Skin epidermis (tissue), 12 donors: ENCODE measurements at regions not wholly inside any gene's neighbourhood (a gene's known extent, or its start where the extent isn't known, plus 50 kb on each side); places are given as distances from the start of the nearest gene placed in this dataset.
A peak's percentile ranks its signal among the peaks of the same experiment; 100 is the strongest.

Source experiments
- H3K27ac ChIP-seq, 21 experiments: fragments of 200-600 bp; sonication (generic) in 11 of 21; one replicate each; pipeline ENCODE4 v1.5.0; 2020; ENCODE audit warnings: mild to moderate bottlenecking in 3 of 21, inconsistent platforms in 2 of 21, moderate library complexity in 2 of 21
- H3K4me3 ChIP-seq, 7 experiments: fragments of 200-600 bp; sonication (generic) in 2 of 7; one replicate each; pipeline ENCODE4 v1.5.0; 2020; ENCODE audit warnings: inconsistent platforms in 2 of 7, mild to moderate bottlenecking in 2 of 7, moderate library complexity in 1 of 7

DNA sequence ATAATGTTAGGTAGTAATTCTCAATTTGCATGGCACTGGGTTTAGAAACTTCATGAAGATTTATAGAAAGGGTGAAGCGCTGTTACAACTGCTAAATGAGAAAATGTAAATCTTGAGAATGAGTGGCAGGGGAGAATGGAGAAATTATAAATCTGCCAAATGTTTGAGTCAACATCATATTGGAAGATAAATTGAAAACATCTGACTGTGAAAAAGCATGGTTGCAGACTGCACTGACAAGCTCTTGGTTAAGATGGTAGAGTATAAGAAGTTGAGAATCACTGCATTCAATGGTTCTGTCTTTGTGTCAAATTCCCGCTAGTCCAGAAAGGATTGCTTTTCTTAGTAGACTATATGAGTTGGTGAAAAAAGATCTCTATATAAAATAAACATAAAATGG is 113.3 kb upstream of the DUSP10 start:
- Histone ChIP-seq H3K4me3 (no peak overlapping the region), H3K27ac (no peak overlapping the region)

DNA sequence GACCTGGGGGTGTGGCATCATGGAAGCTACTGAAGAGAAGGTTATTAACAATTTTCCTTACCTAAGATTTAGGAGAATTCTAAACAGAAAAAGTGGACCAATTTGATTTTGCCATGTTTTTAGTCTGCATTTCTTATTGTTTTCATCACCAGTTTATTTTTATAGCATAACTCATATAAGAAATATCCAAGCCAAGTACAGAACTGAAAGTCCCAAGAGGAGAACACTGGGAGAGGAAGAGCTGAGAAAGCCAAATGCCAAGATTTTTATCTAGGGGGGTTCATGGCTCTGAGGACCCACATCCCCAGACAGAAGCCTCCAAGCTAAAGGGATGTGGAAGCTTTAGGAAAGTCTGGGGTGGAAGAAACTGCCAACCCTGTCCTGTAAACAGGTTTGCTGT is 109.4 kb upstream of the DUSP10 start:
- Histone ChIP-seq H3K27ac (no peak overlapping the region), H3K4me3 (no peak overlapping the region)

DNA sequence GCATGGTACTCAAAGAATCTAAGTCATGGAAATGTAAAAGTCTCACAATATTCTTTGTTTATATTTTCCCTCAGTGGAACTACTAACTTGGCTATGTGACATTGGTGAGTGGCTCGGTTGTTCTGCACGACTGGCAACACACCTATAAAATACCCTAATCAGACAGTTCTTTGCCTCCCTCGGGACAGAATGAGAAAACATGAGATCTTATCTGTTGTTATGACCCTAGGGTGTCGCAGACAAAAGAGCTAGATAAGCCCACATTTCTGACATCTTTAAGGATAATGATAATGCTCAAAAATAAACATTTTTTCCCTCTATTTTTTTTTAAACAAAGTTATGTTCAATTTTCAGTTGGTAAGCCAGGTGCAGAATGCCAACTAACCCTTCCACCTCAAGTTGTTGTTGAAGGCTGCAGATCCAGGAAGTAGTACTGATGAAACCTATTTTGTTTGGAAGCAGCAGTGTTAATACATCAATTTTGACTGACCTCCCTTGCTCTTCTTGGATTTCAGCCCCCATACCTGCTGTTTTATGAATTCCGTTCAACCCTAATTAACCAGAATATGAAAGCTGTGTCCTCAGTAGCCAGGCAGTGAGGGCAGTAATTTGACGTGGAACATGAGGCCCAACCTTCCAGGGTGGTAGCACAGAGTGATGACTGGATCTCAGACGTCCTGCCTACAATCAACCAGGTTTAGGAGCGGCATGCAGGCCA is 108.7 kb upstream of the DUSP10 start:
- no peak overlapping the region for H3K4me3 ChIP-seq
- H3K27ac ChIP-seq: no peak overlapping the region

DNA sequence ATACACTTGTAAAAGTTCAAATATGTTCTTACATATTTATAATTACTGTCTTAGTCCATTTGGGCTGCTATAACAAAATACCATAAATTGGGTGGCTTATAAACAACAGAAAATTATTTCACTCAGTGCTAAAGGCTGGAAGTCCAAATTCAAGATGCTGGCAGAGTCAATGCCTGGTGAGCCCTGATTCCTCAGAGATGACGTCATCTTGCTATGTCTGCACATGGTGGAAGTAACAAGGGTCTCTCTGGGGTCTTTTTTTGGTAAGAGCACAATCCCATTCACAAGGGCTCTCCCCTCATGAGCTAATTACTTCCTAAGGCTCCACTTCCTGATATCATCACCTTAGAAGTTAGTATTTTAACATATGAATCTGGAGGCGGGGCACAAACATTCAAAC is 108.0 kb upstream of the DUSP10 start:
- no peak overlapping the region for H3K4me3 ChIP-seq

DNA sequence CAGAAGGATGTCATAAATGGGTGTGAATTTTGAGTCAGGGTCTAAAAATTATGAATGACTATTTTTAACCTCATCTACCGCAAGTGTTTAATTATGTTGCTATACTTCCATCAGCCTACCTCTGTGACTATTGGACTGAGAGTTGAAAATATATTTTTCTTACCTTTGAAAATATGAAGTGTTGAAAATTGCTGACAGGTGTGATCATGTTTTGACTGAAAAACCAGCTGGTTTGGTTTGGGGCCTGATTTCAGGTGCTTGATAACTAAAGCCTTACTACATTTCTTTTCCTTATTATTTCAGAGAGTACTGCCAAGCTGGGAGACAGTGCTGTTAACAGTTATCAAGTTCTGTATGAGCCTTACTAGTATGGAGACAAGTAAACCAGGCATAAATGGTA is 107.2 kb upstream of the DUSP10 start:
- Histone ChIP-seq H3K4me3 (no peak overlapping the region), H3K27ac (no peak overlapping the region)

More for the DNA sequence above, 108.0 kb upstream of the DUSP10 start:
- H3K27ac ChIP-seq: no peak overlapping the region

DNA sequence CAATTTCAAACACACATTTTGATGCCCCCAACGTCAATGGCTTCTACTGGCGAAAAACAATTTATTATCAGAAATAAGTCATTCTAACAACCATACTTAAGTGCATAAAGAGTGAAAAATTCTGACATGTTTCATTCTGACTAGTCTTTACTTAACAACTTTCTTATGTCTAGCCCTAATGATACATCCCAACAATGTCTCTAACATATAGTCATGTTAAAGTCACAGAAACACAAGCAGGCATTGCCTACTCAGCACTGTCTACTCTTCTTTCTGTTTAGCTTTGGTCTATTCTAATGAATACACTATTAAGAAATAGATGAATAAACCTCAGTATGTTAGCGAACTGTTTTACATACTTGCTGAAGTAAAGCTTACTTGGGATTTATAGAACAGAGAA is 105.8 kb upstream of the DUSP10 start:
- H3K27ac ChIP-seq: peak overlapping the region in 1 of 21 experiments; percentile 5
- H3K4me3 ChIP-seq: no peak overlapping the region

DNA sequence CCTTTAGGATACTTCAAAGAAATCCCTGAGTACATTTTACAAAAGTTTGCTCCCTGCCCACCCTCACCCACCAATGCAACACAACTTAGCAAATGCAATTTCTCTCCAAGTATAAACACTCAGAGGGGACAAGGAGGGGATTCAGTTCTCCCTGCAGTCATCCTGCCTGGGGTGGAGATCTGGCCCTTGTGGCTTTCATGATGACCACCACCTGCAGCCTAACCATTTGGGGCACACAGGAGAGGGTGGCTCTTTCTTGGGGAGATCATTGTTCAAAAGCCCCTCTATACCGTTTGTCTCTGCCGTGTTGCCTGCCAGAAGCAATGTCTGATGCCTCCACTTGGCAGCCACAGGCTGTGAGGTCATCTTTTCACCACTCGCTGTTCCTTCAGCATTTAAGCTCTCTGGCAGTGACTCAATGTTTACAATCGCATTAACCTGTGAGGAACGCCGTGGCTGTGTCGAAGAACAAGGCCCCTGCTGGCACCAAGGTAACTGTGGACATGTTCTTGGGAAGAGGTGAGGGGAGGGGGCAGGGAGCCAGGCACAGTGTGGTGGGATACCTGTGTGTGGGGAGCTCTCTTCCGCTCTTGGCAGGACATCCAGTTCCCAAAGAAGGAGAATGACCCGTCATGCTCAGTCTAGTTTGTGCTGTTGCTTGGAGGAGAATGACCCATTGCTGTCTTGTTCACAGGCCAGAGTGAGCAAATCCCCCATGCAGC is 103.9 kb upstream of the DUSP10 start:
- H3K4me3 ChIP-seq: no peak overlapping the region
- peak overlapping the region in 2 of 21 experiments; percentile 43 to 61 for H3K27ac ChIP-seq

DNA sequence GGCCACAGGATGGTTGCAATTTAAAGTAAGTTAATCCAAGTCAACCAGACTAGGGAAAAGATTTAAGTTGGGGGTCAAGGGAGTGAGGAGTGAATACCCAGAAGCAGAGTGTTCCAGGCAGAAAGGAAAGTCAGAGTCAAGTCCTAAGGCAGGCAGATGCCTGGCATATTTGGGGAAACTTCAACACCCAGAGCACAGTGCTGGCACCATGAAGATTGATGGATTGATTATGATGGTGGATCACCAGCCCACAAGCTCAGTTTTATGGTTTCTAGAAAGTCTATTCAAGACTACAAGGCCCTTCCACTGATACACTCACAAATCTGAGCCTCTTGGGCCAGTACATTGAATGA is 100.1 kb upstream of the DUSP10 start:
- Histone ChIP-seq H3K4me3 (no peak overlapping the region), H3K27ac (peak overlapping the region in 1 of 21 experiments; percentile 34)

DNA sequence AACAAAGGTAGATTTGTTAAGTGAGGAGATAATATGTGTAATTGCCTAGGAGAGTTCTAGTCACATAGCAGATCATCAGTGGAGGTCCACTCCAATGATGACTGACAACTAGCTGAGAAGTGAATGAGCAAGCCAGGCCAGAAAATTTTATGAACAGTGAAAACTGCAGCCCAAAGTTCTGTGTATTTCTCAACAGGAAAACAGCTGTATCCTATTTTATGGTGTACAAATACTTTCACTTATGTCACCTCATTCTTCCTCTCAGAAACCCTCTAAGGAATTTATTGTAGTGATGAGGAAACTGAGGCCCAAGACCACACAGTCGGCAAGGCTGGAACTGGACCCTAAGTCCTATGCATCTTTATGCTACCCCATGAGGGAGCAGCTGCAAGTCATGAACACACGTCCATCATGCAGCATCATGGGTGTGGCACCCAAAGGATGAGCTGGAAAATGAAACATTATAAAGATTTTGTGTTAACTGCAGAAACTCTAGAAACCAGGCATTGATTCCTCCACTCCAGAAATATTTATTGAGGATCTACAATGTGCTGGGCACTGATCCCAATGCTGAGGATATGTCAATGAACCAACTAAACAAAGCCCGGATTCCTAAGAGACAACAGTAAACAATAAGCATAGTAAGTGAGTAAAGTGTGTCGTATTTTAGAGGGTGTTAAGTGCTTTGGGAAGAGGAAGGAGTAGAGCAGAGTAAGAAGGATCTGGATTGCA is 99.5 kb upstream of the DUSP10 start:
- H3K27ac ChIP-seq: peak overlapping the region in 1 of 21 experiments; percentile 74

DNA sequence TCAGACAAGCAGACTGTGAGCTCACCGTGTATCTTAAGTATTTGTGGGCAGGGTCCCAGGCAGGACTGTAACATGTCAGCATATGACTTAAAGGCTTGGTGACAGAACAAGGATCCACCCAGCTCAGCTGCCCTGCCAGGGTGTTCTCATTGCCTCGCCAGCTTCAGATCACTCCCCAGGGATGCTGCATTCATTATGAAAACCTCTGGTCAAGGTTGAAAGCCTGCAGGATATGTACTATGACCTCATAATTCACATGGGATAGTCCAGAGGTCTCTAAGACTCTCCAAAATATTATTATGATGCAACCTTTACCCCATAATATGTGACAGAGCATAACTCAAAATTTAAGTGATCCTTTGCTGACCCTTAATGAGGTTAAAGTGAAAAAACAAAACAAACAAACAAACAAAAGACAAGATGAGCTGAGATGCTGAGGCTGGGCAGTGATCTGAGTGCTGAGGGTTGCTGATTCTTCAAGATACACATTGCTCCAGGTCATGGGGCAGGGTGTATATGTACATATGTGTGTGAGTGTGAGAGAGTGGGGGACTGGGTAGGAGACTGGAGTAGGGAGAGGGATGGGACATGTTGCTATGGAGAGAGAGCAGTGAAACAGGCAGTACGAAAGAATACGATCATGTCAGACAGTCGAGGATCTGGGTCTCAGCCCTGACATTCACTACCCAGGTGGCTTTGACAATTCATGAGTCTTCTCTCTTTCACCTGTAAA is 98.8 kb upstream of the DUSP10 start:
- H3K4me3 ChIP-seq: no peak overlapping the region
- peak overlapping the region in 11 of 21 experiments; percentile 7 to 80 (median 47) for H3K27ac ChIP-seq

More for the DNA sequence above, 99.5 kb upstream of the DUSP10 start:
- H3K4me3 ChIP-seq: no peak overlapping the region

DNA sequence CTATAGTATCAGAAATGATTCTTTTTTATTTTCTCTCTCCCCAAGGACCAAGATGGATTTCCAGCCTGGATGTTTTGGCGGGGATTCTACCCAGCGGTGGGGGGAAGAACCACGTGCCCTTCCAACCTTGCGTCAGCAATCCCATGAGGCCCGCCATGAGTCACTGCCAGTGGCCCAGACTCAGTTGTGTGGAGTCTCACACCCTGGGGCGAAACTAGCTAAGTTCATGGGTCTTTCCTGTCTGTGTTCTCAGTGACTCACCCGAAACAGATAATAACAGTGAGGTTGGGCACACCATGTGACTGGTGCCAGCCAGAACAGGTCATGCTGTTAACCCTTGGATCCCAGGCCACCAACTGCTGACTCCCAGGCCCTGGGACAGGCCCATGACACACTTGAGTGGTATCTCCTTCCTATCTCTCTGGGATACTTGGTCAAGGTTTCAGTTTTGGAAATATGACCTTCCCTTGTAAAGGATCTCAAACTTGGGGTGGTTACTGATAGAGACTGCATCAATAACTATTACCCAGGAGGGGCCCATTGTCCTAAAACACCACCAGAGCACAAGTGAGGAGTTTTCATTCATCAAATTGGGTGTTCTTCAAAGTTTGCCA is 98.0 kb upstream of the DUSP10 start:
- no peak overlapping the region for H3K4me3 ChIP-seq
- H3K27ac ChIP-seq: peak overlapping the region in 12 of 21 experiments; percentile 10 to 80 (median 52)

DNA sequence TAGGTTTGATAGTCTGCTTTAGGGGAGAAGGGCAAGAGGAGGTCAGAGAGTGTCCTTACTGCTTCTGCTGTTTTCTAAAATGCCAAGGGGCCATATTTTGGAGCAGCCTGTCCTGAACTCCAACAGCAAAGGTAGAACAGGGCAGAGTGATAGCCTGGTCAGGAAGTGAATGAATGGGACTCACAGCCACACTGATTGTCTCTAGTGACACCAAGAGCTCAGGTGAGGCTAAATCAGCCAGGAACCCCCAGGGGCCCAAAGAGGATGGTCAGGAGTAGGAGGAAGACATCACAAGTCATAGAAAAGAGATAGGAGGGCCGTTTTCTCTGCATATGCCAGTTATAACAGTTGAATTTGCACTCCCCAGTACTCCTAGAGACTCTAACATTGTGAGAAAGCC is 97.4 kb upstream of the DUSP10 start:
- Histone ChIP-seq H3K4me3 (no peak overlapping the region), H3K27ac (peak overlapping the region in 11 of 21 experiments; percentile 7 to 79 (median 48))

DNA sequence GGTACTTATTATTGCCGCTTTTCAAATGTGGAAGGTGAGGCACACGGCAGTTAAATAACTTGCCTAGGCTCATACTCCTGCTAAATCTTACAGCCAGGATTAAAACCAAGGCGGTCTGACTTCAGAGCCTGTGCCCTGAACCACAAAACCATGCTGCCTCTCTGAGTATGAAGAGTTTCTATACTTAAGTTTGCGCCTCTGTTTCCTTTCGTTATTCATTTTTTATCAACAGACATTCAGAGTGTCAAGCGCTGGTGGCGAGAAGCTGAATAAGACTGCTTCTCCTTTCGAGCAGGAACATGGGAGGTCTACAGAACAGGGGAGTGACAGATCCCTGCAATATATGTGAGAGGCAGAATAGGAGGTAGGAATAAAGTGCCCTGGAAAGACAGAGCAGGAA is 96.0 kb upstream of the DUSP10 start:
- Histone ChIP-seq H3K4me3 (no peak overlapping the region), H3K27ac (peak overlapping the region in 3 of 21 experiments; percentile 2 to 31 (median 30))

DNA sequence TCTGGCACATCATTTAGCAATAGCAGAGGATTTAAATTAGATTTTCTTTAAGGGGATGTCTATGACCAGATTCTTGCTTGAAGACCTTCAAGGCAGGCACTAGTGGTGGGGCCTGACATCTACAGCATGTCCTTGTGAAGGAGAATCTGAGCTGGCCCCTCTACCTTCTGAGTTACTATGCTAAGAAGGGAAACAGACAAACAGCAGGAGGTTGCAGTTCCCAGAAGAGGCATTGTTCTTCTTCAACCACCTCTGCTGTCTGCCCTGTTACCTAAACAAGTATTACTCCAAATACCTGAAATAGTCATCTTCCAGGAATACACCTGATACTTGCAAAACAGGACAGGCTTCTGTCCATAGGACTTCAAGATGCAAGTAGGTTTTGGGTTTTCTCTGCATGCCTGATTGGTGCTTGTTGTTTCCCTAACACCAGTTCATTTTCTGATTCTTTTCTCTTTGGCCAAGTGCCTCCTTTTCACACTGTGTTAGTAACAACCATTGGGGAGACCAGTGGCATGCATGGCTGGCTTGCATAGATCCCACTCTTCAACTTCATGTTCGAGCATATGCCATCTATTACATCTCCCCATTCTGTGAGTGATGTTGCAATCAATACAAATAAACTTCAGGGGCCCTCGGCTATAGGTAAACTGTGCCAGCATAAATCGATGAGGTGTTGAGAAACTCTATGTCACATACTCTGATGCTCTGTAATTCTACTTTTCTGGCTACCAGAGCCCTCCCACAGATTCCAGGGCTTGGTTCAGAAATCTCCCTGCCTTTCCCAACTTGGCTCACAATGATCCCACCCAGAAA is 93.0 kb upstream of the DUSP10 start:
- Histone ChIP-seq H3K4me3 (no peak overlapping the region), H3K27ac (peak overlapping the region in 6 of 21 experiments; percentile 1 to 82 (median 46))

DNA sequence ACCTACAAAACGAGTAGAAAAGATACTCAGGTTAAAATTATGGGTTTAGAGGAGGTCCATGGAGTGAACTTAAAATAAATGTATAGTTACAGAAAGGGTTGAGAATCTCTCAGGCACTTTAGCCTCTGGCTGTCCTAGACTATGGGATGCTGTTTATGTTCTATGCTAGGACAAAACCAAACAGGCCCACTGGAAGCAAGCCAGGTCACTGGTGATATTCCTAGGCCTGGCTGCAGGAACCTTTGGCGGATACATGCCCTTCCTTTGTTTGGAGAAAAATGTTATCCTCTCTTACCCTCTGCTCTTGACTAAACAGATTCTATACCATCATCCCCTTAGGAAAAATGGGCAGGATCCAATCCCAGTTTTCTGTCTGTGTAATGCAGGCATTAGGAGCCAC is 90.7 kb upstream of the DUSP10 start:
- H3K27ac ChIP-seq: peak overlapping the region in 7 of 21 experiments; percentile 11 to 82 (median 39)
- no peak overlapping the region for H3K4me3 ChIP-seq

DNA sequence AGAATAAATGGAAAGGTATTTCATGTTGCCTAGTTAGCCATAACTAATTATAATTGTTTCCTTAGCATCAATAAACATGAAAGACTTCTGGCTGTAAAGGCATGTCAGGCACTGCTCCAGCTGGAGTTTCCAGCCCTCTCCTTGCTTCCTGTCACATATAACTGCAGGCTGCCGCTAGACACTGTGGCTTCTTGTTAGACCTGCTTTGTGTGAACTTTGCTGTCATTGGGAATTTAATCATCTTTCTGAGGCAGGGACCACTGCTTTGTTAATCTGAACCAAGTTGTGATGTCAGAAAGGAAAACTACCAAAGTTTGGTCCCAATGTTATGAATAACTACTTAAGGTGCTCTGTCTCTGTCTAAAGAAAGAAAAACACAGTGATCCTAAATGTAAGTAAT is 90.3 kb upstream of the DUSP10 start:
- Histone ChIP-seq H3K4me3 (no peak overlapping the region), H3K27ac (peak overlapping the region in 7 of 21 experiments; percentile 4 to 82 (median 39))

DNA sequence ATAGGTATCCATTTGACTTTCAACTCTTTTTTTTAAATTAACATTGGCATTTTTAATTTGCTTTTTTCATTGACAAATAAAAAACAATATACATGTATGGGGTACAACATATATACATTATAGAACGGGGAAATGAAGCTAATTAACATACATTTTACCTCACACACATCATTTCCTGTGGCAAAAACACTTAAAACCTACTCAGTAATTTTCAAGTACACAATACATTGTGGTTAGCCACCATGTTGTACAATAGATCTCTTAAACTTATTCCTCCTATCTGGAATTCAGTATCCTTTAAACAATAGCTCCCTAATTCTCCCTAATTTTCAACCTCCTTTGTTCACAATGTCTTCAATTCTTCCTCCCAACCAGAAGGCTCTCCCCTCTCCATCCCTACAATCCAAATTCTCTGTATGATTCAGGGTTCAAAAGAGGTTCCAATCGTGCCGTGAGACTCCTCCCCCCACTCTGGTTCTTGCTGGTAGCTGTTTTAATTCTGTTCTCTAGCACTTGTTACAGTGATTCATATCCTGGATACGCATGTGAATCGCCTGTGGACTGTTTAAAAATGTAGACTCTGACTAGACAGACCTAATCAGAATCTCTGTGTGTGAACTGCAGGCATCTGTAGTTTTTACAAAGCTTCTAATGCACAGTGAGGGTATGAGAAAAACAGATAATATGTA is 87.6 kb upstream of the DUSP10 start:
- Histone ChIP-seq H3K27ac (peak overlapping the region in 10 of 21 experiments; percentile 9 to 73 (median 48)), H3K4me3 (no peak overlapping the region)

DNA sequence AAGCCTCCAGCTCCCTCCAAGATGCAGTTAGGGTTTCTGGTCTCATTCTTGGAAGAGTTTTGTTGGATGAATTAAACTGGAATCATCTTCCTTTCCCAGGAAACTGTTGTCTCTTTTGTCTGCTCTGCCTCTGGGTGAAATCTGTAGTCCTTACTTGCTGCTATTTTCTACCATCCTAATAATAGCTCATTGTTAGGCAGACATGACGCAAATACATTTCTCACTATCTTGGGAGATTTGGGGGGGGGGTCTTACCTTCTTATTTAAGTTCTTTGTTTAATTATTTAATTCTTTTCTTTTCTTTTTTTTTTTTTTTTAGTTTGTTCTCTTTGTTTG is 85.4 kb upstream of the DUSP10 start:
- peak overlapping the region in 7 of 21 experiments; percentile 15 to 73 (median 56) for H3K27ac ChIP-seq
- no peak overlapping the region for H3K4me3 ChIP-seq
